ENCODE measurements at regions not wholly inside any gene's neighbourhood (a gene's known extent, or its start where the extent isn't known, plus 50 kb on each side); places are given as distances from the start of the nearest gene placed in this dataset.
"Not testable (repeated sequence)": the region's sequence is repeated elsewhere in the genome, so short reads cannot be mapped to it uniquely, and the experiment has no call there.

DNA sequence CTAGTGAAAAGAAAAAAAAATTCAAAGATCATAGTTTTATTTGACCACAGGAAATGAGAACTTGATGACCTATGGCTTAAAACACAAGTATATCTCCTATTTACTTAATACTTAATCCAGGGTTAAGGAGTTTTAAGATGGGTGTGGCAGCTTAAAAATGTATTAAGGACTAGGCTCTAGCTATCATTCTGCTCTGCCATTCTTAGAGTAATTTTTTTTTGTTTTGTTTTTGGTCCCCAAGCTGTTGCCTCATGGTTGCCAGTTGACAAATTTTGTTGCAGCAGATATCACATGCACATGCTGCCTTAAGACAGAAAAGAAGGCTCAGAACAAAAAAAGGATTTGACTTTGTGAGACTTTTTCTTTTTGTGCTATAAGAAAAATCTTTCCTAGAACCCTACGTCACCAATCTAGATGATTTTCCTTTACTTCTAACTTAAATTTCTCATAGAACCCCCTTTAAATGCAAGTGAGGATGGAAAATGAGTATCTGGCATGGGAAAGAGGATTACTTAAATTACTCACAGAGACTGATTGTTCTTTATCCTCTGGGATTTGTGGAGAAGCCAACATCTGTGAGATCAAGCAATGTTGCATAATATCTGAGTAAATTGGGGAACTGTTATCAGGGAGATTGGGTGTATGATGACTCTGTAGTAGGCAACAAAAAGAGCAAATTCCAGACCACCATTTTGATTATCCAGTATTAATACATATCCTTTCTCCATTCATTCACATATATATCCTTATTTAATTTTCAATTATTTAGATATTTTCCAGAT lies 364.7 kb upstream of the CD180 start:
- no peak for DNase-seq (ENCODE audit: low spot score)

DNA sequence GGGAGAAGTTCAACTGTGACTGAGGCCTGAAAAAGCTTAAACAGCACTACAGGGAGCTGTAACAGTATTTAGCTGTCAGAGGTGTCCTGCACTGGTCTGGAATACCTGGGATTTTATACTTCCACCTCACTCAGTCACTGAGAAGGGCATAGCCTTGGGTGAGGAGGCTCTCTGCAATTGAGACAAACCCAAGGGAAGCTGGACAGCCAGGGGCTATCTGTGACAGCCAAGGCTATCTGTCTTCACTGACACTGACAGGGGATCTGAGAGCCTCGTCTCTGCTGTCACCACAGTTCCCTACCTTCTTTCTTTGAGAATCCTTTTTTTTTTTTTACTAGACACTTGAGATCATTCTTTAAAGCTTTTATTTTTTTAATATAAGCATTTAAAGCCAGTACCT lies 356.2 kb upstream of the CD180 start:
- no peak for DNase-seq (ENCODE audit: low spot score)

DNA sequence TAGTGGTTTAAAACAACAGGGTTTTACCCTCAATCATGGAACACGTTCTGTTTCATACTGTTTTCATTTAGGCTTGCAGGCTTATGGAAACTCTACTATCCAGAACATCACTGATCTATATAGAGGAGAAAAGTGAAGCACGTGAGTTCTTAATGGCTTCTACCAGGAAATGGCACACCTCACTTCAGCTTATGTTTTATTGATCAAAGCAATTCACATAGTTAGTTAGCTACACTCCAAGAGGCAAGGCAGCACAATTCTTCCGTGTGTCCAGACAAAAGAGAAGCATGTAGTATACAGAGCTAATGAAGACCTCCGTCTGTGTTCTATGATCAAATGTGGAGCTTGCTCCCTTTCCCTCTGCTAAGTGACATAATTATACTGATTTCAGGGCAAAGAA lies 353.3 kb upstream of the CD180 start:
- DNase-seq (ENCODE audit: low spot score), result no peak

DNA sequence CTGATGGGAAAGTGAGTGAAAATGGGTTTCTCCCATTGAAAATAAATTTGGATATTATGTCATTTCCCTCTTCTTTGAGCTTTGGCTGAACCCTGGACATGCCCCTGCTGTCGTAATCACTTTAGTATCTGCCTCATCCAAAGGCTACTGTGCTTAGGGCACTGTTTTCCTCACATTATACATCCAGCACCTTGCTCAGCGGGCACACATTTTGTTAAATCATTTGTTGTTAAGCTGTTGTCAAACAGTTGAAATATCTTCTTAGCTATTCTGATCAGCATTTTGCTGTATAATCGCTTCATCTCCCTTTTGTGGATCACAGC lies 352.7 kb upstream of the CD180 start:
- DNase-seq (ENCODE audit: low spot score), result no peak

DNA sequence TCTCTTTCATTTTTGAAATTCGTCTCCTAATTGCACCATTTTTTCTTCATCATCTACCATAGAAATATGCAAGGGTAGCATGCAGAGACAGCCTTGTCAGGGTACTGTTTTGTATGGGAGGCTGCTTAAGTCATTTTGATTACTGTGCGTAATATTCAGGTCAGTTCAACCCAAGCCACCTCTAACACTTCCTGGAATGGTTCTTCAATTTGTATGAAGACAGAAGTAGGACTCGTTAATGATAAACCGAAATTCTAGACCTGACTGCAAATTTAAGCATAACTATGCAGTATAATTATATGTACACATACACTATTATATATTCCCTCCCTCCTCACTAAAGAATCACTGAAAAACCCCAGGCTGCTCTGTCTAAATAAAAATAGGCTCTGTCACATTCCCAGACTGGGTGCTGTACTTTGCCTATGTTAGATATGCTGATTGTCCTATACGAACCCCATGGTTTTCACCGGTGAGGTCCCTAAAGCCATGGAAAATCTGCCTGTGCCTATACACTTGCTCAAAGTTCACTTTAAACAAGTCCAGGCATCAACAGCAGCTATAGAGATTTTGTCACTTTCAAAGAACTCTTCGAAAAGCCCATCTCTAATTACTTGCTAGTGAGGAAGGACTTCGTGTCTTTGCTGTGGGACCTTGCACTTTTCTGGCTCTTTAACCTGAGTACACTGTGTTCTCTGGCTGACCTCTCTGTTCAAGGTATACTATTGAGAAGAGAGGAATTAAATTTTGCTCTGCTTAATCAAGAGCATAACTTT lies 352.1 kb upstream of the CD180 start:
- peak; percentile 35 for DNase-seq (ENCODE audit: low spot score)

DNA sequence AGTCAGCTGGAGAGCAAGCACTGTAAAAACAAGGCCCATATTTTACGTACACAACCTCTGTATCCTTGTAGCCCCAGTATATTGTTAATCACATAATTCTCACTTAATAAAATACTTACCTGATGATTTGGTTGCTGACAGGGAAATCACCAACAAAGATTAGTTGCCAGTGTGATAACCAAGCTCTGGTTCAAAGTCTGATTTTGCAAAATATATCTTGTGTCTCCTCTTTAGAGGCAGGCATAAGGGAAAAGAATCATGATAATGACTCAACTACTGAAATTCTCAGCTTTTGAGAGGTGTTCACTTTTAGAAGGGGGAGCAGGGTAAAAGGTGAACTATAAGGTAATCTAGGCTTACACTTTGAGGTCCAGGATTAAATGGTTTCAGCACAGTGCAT lies 351.1 kb upstream of the CD180 start:
- DNase-seq (ENCODE audit: low spot score), result no peak

DNA sequence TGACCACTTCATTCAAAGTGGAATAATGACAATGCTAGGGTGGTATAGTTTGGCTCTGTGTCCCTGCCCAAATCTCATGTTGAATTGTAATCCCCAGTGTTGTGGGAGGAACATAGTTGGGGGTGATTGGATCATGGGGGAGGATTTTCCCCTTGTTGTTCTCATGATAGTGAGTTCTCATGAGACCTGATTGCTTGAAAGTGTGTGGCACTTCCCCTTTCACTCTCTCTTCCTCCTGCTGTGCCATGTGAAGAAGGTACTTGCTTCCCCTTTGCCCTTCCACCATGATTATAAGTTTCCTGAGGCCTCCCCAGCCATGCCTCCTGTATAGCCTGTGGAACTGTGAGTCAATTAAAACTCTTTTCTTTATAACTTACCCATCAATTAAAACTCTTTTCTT lies 348.3 kb upstream of the CD180 start:
- not testable (repeated sequence) for DNase-seq (ENCODE audit: low spot score)

DNA sequence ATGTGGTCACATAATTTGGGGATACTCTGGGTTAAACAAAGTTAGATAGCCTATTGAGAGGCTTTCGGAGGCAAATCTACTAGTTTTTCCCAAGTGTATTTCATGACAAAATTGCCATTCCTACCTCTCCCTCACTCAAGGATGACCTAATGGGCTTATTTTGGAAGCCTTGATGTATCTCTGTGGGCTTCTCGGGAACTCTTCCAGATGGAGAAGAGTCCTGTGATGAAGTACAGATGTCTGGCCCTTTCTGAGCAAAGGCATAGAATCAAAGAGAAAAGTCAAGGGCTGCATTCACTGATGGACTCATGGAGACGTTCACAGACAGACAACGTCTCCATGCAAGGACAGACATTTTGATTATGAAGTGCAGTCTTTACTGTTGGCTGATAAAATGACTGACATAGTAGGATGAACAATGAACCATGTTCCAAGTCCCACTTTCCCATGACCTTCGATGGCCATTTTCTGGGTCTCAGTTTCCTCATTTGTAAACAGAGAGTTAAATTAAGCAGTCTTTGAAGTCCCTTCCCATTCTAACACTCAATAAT lies 347.2 kb upstream of the CD180 start:
- no peak for DNase-seq (ENCODE audit: low spot score)

DNA sequence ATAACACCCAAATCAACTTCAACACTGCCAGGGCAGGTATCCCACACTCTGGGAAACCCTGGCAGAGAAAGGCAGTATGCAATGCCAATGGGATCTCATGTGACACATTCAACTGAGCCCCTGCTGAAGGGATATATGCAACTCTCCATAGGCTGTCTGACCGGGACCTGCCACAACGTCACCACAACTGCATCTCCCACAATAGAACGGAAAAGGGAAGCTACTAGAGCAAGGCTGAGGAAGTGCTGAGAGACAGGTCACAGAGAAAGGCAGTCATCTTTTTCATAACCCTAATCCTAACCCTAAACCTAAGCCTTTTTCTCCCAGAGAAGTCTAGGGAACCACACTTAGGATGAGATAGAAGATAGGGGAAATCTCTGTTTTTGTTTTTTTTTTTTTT lies 345.9 kb upstream of the CD180 start:
- no peak for DNase-seq (ENCODE audit: low spot score)

DNA sequence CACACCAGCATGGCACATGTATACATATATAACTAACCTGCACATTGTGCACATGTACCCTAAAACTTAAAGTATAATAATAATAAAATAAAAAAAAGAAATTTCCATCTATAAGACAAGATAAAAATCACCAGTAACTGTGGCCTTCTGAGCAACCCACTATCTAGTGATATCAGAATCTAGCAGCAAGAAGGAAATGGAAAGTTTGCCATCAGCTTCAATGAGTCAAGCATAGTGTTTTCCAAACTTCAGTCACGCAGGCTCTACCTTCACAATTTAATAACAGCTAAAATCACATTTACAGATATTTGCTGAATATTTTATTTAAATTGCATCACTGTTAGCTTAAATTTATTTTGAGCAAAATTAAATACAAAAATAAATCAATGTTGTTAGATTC lies 345.3 kb upstream of the CD180 start:
- DNase-seq (ENCODE audit: low spot score), result no peak

DNA sequence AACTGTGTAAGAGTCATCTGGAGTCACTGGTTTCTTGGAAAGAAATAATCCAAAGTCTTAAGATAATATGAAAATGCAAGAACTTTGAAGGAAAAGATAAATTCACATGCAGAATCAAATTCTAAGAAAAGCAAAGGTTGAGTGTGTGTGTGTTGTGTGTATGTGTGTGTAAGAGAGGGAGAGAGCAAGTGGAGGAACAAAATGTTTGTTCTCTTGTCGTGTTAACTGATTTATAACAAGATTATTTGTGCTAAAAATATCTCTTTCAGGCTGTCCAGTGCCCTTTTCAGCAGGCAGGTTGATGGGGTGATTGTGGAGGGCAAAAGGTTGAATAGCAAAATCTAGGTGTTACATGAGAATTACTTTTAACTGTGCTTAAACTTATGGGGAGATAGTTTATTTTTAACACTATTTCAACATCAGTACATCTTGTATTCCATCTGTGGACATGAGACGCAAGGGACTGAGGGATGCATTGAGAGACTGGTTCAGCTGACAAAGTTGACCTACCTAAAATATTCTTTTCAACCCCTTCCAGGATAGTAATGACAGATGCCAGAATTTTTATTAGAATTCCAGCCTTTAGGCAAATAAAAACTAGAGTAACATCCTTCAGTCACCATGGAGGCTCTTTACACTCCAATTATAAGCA lies 342.4 kb upstream of the CD180 start:
- no peak for DNase-seq (ENCODE audit: low spot score)

DNA sequence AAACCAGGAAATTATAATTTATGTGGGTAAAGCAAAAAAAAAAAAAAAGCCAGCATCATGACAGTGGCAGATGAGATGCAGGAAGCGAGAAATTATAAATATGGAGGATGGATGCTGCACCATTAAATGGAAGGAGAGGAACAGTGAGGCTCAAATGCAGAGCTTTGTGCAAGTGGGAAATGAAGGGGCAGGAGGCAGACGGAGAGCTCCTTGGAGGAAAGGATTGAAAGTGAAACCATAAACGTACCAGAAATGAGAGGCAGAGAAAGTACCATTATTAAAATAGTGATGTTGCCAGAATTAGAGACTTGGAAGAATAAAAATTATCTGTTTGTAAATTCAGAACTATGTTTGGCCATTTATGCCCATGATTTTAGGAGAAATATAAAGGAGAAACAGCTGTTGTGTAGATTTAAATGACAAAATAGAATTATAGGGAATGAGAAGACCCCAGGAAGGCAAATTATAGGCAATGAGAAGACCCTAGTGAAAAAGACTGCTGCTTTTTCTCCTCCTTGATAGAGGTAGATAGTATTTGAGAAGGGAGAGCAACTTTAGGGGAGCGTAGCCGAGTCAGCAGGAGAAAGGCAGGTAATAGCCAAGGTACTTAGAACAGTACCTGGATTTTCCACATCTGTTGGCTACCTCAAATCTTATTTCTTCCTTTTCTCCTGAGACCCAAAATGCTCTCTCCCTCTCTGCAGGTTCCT lies 341.0 kb upstream of the CD180 start:
- no peak for DNase-seq (ENCODE audit: low spot score)

DNA sequence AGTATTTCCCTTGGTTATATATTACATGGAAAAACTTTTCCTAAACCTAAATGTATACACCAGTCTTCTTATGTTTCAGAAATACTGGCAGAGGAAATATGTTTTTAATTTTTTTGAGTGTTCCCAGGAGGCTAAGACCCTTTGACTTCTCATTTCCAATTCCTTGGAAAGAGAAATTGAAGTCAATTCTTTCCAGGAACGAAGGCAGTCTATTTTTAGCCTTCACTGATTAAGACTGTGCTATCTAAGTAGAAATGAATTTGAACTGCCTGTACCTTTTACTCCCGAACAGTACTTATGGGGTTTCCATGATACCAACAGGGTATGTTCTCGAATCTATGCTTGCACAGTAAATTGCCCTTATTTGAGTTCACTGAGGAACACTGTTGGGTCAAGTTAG lies 340.3 kb upstream of the CD180 start:
- no peak for DNase-seq (ENCODE audit: low spot score)

DNA sequence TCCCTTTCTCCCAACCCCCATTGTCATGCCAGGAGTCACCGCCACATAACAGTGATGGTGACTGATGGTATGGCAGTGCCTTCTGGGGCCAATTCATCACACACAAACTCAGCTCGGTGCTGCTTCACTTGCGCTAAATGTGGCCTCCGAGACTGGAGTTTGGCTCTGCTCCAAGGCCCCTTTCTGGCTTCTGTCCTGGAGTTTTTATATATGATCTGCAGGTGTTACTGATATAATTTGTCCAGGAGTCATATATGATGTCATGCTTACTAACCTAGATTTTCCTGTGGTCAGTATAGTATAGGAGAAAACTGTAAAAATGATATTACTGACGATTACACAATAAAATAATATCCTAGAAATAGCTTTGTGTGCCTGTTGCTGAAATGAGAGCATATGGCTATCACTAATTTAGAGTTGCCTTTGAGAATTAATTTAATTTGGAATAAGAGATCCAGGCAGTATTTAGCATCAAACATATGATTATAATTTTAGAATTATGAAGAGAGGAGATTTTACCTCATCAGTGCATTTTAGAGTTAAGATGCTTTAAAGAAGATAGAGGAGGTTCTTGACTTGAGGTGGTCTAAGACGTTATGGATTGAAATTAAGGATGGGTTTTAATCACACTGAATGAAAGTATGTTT lies 334.1 kb upstream of the CD180 start:
- no peak for DNase-seq (ENCODE audit: low spot score)

DNA sequence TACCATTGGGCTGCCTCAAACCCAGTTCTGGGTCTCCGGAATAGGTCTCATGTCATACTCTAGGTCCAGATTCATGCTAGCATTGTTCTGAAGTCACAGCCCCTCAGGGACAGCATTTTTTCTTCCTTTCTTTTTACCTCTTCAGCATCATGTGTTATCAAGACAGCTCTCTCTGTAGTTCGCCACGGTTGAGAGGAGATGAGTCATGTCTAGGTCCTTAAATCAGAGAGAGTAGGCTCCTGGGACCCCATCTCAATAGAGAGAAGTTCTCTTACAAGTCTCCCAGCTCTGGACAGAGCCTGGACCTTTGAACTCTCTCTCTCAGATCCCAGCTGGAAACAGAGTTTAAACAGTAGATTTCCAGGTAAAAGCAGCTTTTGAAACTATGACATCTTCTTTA lies 332.4 kb upstream of the CD180 start:
- peak; percentile 25 for DNase-seq (ENCODE audit: low spot score)

DNA sequence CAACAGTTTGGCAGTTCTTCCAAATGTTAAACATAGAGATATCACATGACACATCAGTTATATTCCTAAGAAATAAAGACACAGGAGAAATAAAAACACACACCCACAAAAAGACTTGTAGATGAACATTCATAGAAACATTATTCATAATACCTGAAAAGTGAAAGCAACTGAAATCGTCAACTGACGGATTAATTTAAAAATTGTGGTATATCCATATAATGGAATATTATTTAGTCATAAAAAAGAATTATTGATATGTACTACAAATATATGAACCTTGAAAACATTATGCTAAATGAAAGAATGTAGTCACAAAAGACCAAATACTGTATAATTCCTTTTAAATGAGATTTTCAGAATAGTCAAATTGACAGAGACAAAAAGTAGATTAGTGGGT lies 330.2 kb upstream of the CD180 start:
- DNase-seq (ENCODE audit: low spot score), result no peak

DNA sequence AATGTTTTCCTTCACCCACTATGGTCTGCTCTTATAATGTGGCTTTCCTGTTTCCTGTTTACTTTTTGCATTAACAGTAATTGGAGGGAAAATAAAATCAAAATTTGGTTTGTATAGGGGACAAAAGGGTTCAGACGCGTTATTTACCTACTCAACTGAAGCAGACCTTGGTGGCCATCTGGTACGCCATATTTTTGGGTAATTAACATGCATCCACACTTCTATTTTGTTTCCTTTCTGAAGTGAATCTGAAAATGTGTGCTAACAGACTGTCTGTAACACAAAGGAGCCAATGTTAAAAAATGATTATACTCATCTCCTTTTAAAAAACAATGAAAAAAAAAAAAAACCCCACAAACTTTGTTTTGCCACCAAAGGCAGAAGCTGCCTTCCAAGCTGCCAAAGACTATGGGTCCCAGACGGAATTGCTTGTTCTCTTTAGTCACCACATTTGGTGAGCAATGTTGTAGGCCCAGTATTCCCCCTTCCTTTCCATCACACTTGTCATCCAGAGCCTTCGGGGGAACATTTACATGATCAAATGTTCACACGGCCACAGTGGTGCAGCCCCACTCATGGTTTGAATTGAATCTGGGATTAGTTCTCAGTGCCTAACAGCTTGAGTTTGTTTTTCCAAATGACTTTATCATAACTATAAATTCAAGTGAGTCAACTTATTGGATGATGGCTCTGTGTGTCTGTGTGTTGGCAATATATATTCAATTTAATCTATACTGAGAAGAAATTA lies 323.7 kb upstream of the CD180 start:
- DNase-seq (ENCODE audit: low spot score), result no peak

DNA sequence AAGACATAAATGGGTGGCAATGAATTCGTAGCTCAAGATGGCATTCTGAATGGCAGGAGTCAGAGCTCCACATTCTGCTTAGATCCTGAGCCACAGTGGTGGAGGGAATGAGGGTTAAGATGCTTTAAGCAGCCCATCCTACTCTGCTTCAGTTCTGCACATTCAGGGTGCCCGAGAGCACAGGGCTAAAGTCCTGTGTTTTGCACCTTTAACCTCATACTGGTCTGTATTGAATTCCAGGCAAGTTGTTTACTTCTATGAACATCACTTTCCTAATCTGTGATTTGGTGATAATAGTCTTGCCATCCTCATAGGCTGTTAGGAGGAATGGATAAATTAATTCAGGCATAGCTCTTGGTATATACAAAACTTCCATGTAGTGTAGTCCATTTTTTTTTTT lies 321.6 kb upstream of the CD180 start:
- no peak for DNase-seq (ENCODE audit: low spot score)

DNA sequence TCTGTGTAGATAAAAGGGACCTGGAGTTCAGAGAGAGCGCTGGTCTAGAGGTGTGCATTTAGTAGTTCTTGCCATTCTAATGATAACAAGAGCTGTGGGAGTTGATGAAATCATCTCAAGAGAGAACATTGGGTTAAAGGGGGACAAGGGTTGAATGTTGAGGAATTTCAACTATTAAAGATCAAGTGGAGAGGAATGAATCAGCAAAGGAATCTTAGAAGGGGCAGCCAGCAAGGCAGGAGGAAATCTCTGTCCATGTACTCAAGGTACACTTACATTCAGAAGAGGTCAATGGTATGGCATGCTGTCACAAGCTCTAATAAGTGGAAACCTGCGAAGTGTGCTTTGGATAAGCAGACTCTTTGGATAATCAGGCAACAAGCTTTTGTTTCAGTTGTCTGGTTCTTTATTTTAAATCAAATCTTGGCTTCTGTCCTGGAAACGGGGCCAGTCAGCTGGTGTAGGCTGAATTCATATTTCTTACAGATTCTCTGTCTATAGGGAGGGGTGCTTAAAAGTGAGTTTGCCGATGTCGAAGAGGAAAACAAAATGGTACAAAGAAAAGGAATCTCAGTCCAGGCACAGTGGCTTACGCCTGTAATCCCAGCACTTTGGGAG lies 320.5 kb upstream of the CD180 start:
- DNase-seq (ENCODE audit: low spot score), result peak; percentile 32

DNA sequence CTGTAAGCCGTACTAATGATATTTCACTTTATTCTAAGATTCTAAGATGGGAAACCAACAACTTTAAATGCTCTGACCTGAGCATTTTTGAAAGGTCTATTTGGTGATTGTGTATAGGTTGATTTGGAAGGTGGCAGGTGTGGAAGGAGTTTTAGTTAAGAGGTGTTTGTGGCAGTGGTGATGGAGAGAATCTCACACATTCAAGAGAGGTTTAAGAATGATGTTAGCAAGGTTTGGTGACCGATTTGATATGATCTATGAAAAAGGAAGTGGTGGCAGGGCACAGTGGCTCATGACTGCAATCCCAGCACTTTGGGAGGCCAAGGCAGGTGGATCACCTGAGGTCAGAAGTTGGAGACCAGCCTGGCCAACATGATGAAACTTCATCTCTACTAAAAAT lies 319.2 kb upstream of the CD180 start:
- no peak for DNase-seq (ENCODE audit: low spot score)

All from kidney tubule cell (primary cell).